Panc1 (cell line): ENCODE measurements at regions not wholly inside any gene's neighbourhood (a gene's known extent, or its start where the extent isn't known, plus 50 kb on each side); places are given as distances from the start of the nearest gene placed in this dataset.

Experiments used
- ATAC-seq: fragments of 200-7000 bp; cut with Tn5 transposase; 2 replicates; pipeline ENCODE4 v1.9.1; 2020; ENCODE audit warnings: mild to moderate bottlenecking, moderate library complexity
- BruUV-seq: library from RNA; stranded (reverse); fragments of 400-500 nt; replicated peaks from 2 replicates; lab custom pipeline; 2021; lab: Mats Ljungman, UMichigan
- CTCF ChIA-PET: fragments of 300-600 bp; sonication (Branson Sonifier 250); formaldehyde crosslinking; loops from one replicate; lab custom pipeline; 2022; ENCODE audit warnings: antibody characterized with exemption; lab: Charles Lee
- POLR2A ChIA-PET: fragments of 300-600 bp; sonication (Branson Sonifier 250); formaldehyde crosslinking; loops from one replicate; lab custom pipeline; 2022; ENCODE audit warnings: antibody characterized with exemption; lab: Charles Lee
- DNase-seq: peaks from one replicate; pipeline ENCODE4 v3.0.0-alpha.2; 2010; ENCODE audit warnings: low read depth, low spot score
- H3K27ac ChIP-seq: 2 replicates; pipeline ENCODE4 v1.5.1; 2011; ENCODE audit warnings: mild to moderate bottlenecking, low read length, inconsistent platforms
- H3K27me3 ChIP-seq: fragments of 200-500 bp; sonication (Bioruptor generic); 2 replicates; pipeline ENCODE4 v1.6.0; 2014; ENCODE audit warnings: low read length, inconsistent platforms; ENCODE audit not compliant: control insufficient read depth, insufficient read depth
- H3K36me3 ChIP-seq: fragments of 200-500 bp; sonication (Bioruptor generic); 2 replicates; pipeline ENCODE4 v1.5.1; 2014; ENCODE audit warnings: inconsistent platforms, mild to moderate bottlenecking, low read length, moderate library complexity; ENCODE audit not compliant: control insufficient read depth, insufficient read depth
- H3K4me1 ChIP-seq: 2 replicates; pipeline ENCODE4 v1.5.1; 2011; ENCODE audit warnings: inconsistent platforms, mild to moderate bottlenecking, low read length, moderate library complexity; ENCODE audit not compliant: control insufficient read depth, insufficient read depth
- H3K4me3 ChIP-seq, 2 experiments: 2 replicates each; pipeline ENCODE4 v1.5.1; 2011 to 2012; ENCODE audit warnings: low read depth in 2 of 2, low read length in 2 of 2, mild to moderate bottlenecking in 2 of 2, inconsistent platforms in 1 of 2, moderate library complexity in 1 of 2
- H3K9me3 ChIP-seq: fragments of 200-500 bp; sonication (Bioruptor generic); 2 replicates; pipeline ENCODE4 v1.5.1; 2014; ENCODE audit warnings: low read depth, mild to moderate bottlenecking, inconsistent platforms, low read length, moderate library complexity; ENCODE audit not compliant: control insufficient read depth, insufficient read depth
- CTCF ChIP-seq: fragments of 450-650 bp; IDR thresholded peaks from 2 replicates; pipeline ENCODE4 v1.5.1; 2017; ENCODE audit warnings: mild to moderate bottlenecking
- POLR2AphosphoS5 ChIP-seq: IDR thresholded peaks from 2 replicates; pipeline ENCODE4 v1.6.1; 2012; ENCODE audit warnings: mild to moderate bottlenecking, low read depth, low read length, moderate library complexity
- REST ChIP-seq, 2 experiments: IDR thresholded peaks; 2 replicates each; pipeline ENCODE4 v1.6.1; 2011 to 2012; ENCODE audit warnings: low read depth in 2 of 2, control low read depth in 1 of 2, low read length in 1 of 2, mild to moderate bottlenecking in 1 of 2, moderate library complexity in 1 of 2; ENCODE audit not compliant: insufficient read depth in 1 of 2
- SIN3A ChIP-seq: IDR thresholded peaks from 2 replicates; pipeline ENCODE4 v1.6.1; 2012; ENCODE audit warnings: low read depth, mild to moderate bottlenecking, low read length, moderate library complexity, borderline replicate concordance; ENCODE audit not compliant: insufficient read depth
- TCF7L2 ChIP-seq: IDR thresholded peaks from 2 replicates; pipeline ENCODE4 v1.6.1; 2011; ENCODE audit warnings: mild to moderate bottlenecking, low read depth, low read length, inconsistent platforms
- in situ Hi-C: cut with HindIII; loops from 2 replicates; pipeline ENCODE4 v1.10.0; 2016; ENCODE audit warnings: low sequenced_read_pairs, low pct_unique_long_range_greater_than_20kb
- intact Hi-C: fragments of 100-400 bp; cut with micrococcal nuclease; formaldehyde crosslinking; loops from one replicate; pipeline ENCODE4 v1.10.0; 2022; ENCODE audit not compliant: unreplicated experiment

- ATAC-seq, result no peak
- CTCF ChIA-PET, result no interaction called here
- POLR2A ChIA-PET, result no interaction called here
- Histone ChIP-seq H3K27me3 (no peaks in the 10 kb centered on the region), H3K27ac (no peak overlapping the region), H3K9me3 (no peaks in the 10 kb centered on the region), H3K4me3 (no peak overlapping the region), H3K36me3 (no peaks in the 10 kb centered on the region), H3K4me1 (no peaks in the 10 kb centered on the region)
- in situ Hi-C loops (no loop called here), intact Hi-C loops (no loop called here)
- TF ChIP-seq TCF7L2 (no peak), CTCF (no peak)
- BruUV-seq, result no TSS peak
- DNase-seq, result no peak
Observed at GRCh38 chr3:95456835-95457234, 1357.6 kb upstream of the EPHA6 start.

DNA sequence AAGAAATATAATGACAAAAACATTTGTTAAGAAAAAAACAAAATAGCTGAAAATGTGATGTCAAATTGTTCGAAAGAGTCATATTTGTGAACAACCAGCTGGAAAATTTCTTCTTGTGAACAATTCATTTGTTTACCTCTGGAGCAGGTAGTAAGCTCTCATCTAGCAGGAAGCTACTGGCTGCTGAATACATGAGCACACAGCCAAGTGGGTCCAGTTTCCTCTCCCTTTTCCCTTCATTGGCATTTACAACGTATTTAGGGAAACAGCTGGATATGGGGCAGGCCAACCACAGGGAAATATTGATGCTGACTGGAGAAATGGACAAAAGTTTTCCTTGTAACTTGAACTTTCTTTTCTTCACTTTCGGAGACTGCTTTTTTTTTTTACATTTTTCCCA, 1354.7 kb upstream of the EPHA6 start:
- DNase-seq, result no peak
- H3K27ac ChIP-seq, result no peak overlapping the region
- intact Hi-C loops, result no loop called here
- BruUV-seq, result no TSS peak
- ATAC-seq, result no peak
- in situ Hi-C loops, result no loop called here
- H3K4me3 ChIP-seq, result no peak overlapping the region
- ChIA-PET CTCF (no interaction called here), POLR2A (no interaction called here)
- H3K27me3 ChIP-seq, result no peaks in the 10 kb centered on the region
- TF ChIP-seq CTCF (no peak), SIN3A (no peak), REST (IDR thresholded peaks at IDR 0.05; ENCODE audit: insufficient read depth in 1 of 2, low read depth in 2 of 2, low read length in 1 of 2) (no peak), POLR2AphosphoS5 (no peak), TCF7L2 (no peak)
- no peaks in the 10 kb centered on the region for H3K36me3 ChIP-seq
- no peaks in the 10 kb centered on the region for H3K4me1 ChIP-seq
- no peaks in the 10 kb centered on the region for H3K9me3 ChIP-seq

GRCh38 chr3:95460274-95460673, 1354.1 kb upstream of the EPHA6 start:
- intact Hi-C loops, result no loop called here
- H3K9me3 ChIP-seq, result no peaks in the 10 kb centered on the region
- H3K27ac ChIP-seq, result no peak overlapping the region
- H3K4me1 ChIP-seq, result no peaks in the 10 kb centered on the region
- ATAC-seq (no peak), DNase-seq (no peak)
- TF ChIP-seq POLR2AphosphoS5 (no peak), REST (IDR thresholded peaks at IDR 0.05; ENCODE audit: insufficient read depth in 1 of 2, low read depth in 2 of 2, low read length in 1 of 2) (no peak), CTCF (no peak), SIN3A (no peak), TCF7L2 (no peak)
- H3K36me3 ChIP-seq, result no peaks in the 10 kb centered on the region
- BruUV-seq, result no TSS peak
- in situ Hi-C loops, result no loop called here
- ChIA-PET POLR2A (no interaction called here), CTCF (no interaction called here)
- no peaks in the 10 kb centered on the region for H3K27me3 ChIP-seq
- no peak overlapping the region for H3K4me3 ChIP-seq
